Body of pancreas (tissue), 4 donors: ENCODE measurements at regions not wholly inside any gene's neighbourhood (a gene's known extent, or its start where the extent isn't known, plus 50 kb on each side); places are given as distances from the start of the nearest gene placed in this dataset.
"Not testable (repeated sequence)": the region's sequence is repeated elsewhere in the genome, so short reads cannot be mapped to it uniquely, and the experiment has no call there.

Experiments
- ATAC-seq: fragments of 150-250 bp; one replicate; pipeline ENCODE4 v1.9.1; 2016
- DNase-seq, 4 donors: peaks; one replicate each; pipeline ENCODE4 v3.0.0-alpha.2; 2019
- H3K27ac ChIP-seq, 4 donors: fragments of 200-600 bp; sonication (generic); 1 replicate in 3 of 4; 2 replicates in 1 of 4; pipeline versions ENCODE4 v1.5.1 to v1.6.1; 2016 to 2019; ENCODE audit warnings: mild to moderate bottlenecking in 1 of 4, mixed read lengths in 1 of 4, moderate library complexity in 1 of 4
- H3K27me3 ChIP-seq, 2 donors: fragments of 200-600 bp; sonication (generic); one replicate each; pipeline ENCODE4 v1.6.0; 2016; ENCODE audit warnings: mild to moderate bottlenecking in 1 of 2
- H3K36me3 ChIP-seq, 2 donors: fragments of 200-600 bp; sonication (generic); replicated peaks in 1 of 2; 2 replicates each; pipeline ENCODE4 v1.5.1; 2016; ENCODE audit warnings: low read depth in 2 of 2; ENCODE audit not compliant: insufficient read depth in 1 of 2
- H3K4me1 ChIP-seq: fragments of 200-600 bp; sonication (generic); one replicate; pipeline ENCODE4 v1.6.0; 2016
- H3K4me3 ChIP-seq, 2 donors: fragments of 200-600 bp; sonication (generic); 1 replicate in 1 of 2; 2 replicates in 1 of 2; pipeline ENCODE4 v1.5.1; 2016 to 2019
- H3K9me3 ChIP-seq, 3 donors: fragments of 200-600 bp; sonication (generic); 1 replicate in 2 of 3; 2 replicates in 1 of 3; pipeline ENCODE4 v1.5.1; 2016
- CTCF ChIP-seq, 7 experiments: fragments of 450-650 bp in 4 of 7; fragments of 200-600 bp in 3 of 7; sonication (generic) in 3 of 7; IDR thresholded peaks; one replicate each; pipeline ENCODE4 v1.5.1; 2016 to 2019; ENCODE audit warnings: antibody characterized with exemption in 7 of 7
- POLR2A ChIP-seq, 3 donors: fragments of 450-650 bp; IDR thresholded peaks; one replicate each; pipeline ENCODE4 v1.6.1; 2016; ENCODE audit warnings: antibody characterized with exemption in 3 of 3, mild to moderate bottlenecking in 2 of 3
- WGBS, 2 donors: methylation state at CpG; one replicate each; pipeline ENCODE4 v1.1.5; 2017; 5-methylcytosine and 5-hydroxymethylcytosine counted together
- intact Hi-C: fragments of 100-400 bp; cut with DNase I; formaldehyde crosslinking; loops from one replicate; pipeline ENCODE4 v1.15.1; 2023

- ATAC-seq (no peak), DNase-seq (no peak)
- Histone ChIP-seq H3K4me3 (no peak overlapping the region), H3K4me1 (no peaks in the 10 kb centered on the region), H3K36me3 (no peaks in the 10 kb centered on the region), H3K27ac (no peak overlapping the region), H3K9me3 (no peaks in the 10 kb centered on the region), H3K27me3 (no peaks in the 10 kb centered on the region)
- WGBS, 2 donors = 7 to 25% methylated on average over 1 of the region's 1 CpG
- intact Hi-C loops = no loop called here
- TF ChIP-seq POLR2A (IDR thresholded peaks at IDR 0.05) (no peak), CTCF (IDR thresholded peaks at IDR 0.05) (no peak)
These were observed 147.9 kb downstream of the TFAP2B start for GRCh38 chr6:50966532-50966931.

- no peaks in the 10 kb centered on the region for H3K27me3 ChIP-seq
- TF ChIP-seq POLR2A (IDR thresholded peaks at IDR 0.05) (no peak), CTCF (IDR thresholded peaks at IDR 0.05) (no peak)
- no peak overlapping the region for H3K4me3 ChIP-seq
- ATAC-seq = no peak
- H3K4me1 ChIP-seq = no peaks in the 10 kb centered on the region
- no peak overlapping the region for H3K27ac ChIP-seq
- DNase-seq = no peak
- intact Hi-C loops = no loop called here
- H3K36me3 ChIP-seq = no peaks in the 10 kb centered on the region
- no peaks in the 10 kb centered on the region for H3K9me3 ChIP-seq
These were observed 148.3 kb downstream of the TFAP2B start for GRCh38 chr6:50966986-50967385.

- H3K36me3 ChIP-seq, ATAC-seq, H3K4me1 ChIP-seq, DNase-seq, H3K27ac ChIP-seq, intact Hi-C loops, H3K27me3 ChIP-seq, H3K9me3 ChIP-seq, H3K4me3 ChIP-seq: not testable (repeated sequence)
- 89 to 90% methylated on average over 5 of the region's 5 CpGs for WGBS, 2 donors
These were observed 149.6 kb downstream of the TFAP2B start for GRCh38 chr6:50968246-50968645.

GRCh38 chr6:50970908-50971307, 152.2 kb downstream of the TFAP2B start:
- no peak for TF ChIP-seq CTCF (IDR thresholded peaks at IDR 0.05)
- TF ChIP-seq POLR2A (IDR thresholded peaks at IDR 0.05) = no peak
- Histone ChIP-seq H3K9me3 (no peaks in the 10 kb centered on the region), H3K36me3 (no peaks in the 10 kb centered on the region), H3K4me3 (no peak overlapping the region), H3K27me3 (no peaks in the 10 kb centered on the region), H3K27ac (no peak overlapping the region), H3K4me1 (no peaks in the 10 kb centered on the region)
- DNase-seq (no peak), ATAC-seq (no peak)
- WGBS, 2 donors = 9 to 29% methylated on average over 1 of the region's 1 CpG
- intact Hi-C loops = no loop called here

GRCh38 chr6:50973464-50973863, 154.8 kb downstream of the TFAP2B start:
- ATAC-seq (no peak), DNase-seq (no peak)
- no peak for TF ChIP-seq POLR2A (IDR thresholded peaks at IDR 0.05)
- no peak for TF ChIP-seq CTCF (IDR thresholded peaks at IDR 0.05)
- no peaks in the 10 kb centered on the region for H3K9me3 ChIP-seq
- H3K4me3 ChIP-seq = no peak overlapping the region
- no peaks in the 10 kb centered on the region for H3K36me3 ChIP-seq
- WGBS, 2 donors = 17 to 39% methylated on average over 2 of the region's 2 CpGs
- H3K4me1 ChIP-seq = no peaks in the 10 kb centered on the region
- intact Hi-C loops = no loop called here
- no peak overlapping the region for H3K27ac ChIP-seq
- H3K27me3 ChIP-seq = no peaks in the 10 kb centered on the region
